ENCODE measurements at regions not wholly inside any gene's neighbourhood (a gene's known extent, or its start where the extent isn't known, plus 50 kb on each side); places are given as distances from the start of the nearest gene placed in this dataset.

- TF ChIP-seq CTCF (IDR thresholded peaks at IDR 0.05; ENCODE audit: unreplicated experiment) = no peak
- Mint-ChIP-seq H3K4me3 (ENCODE audit: unreplicated experiment) (no peak overlapping the region), H3K27ac (ENCODE audit: unreplicated experiment) (no peak overlapping the region), H3K27me3 (ENCODE audit: unreplicated experiment) (no peaks in the 10 kb centered on the region), H3K4me1 (ENCODE audit: unreplicated experiment) (no peaks in the 10 kb centered on the region), H3K9me3 (ENCODE audit: unreplicated experiment) (no peaks in the 10 kb centered on the region), H3K36me3 (ENCODE audit: low read depth, unreplicated experiment) (no peaks in the 10 kb centered on the region)
- DNase-seq (ENCODE audit: low spot score) = no peak
Observed at GRCh38 chr7:25930492-25931048, 221.4 kb upstream of the NFE2L3 start.

- H3K4me3 Mint-ChIP-seq (ENCODE audit: unreplicated experiment) = no peak overlapping the region
- no peak for DNase-seq (ENCODE audit: low spot score)
- H3K36me3 Mint-ChIP-seq (ENCODE audit: low read depth, unreplicated experiment) = no peaks in the 10 kb centered on the region
- no peaks in the 10 kb centered on the region for H3K9me3 Mint-ChIP-seq (ENCODE audit: unreplicated experiment)
- H3K27ac Mint-ChIP-seq (ENCODE audit: unreplicated experiment) = no peak overlapping the region
- no peaks in the 10 kb centered on the region for H3K27me3 Mint-ChIP-seq (ENCODE audit: unreplicated experiment)
- H3K4me1 Mint-ChIP-seq (ENCODE audit: unreplicated experiment) = no peaks in the 10 kb centered on the region
- TF ChIP-seq CTCF (IDR thresholded peaks at IDR 0.05; ENCODE audit: unreplicated experiment) = no peak
Observed at GRCh38 chr7:25931156-25931555, 220.8 kb upstream of the NFE2L3 start.

GRCh38 chr7:25933921-25934320, 218.1 kb upstream of the NFE2L3 start:
- no peaks in the 10 kb centered on the region for H3K9me3 Mint-ChIP-seq (ENCODE audit: unreplicated experiment)
- no peak overlapping the region for H3K27ac Mint-ChIP-seq (ENCODE audit: unreplicated experiment)
- no peaks in the 10 kb centered on the region for H3K4me1 Mint-ChIP-seq (ENCODE audit: unreplicated experiment)
- H3K27me3 Mint-ChIP-seq (ENCODE audit: unreplicated experiment) = no peaks in the 10 kb centered on the region
- no peak for DNase-seq (ENCODE audit: low spot score)
- TF ChIP-seq CTCF (IDR thresholded peaks at IDR 0.05; ENCODE audit: unreplicated experiment) = no peak
- H3K36me3 Mint-ChIP-seq (ENCODE audit: low read depth, unreplicated experiment) = no peaks in the 10 kb centered on the region
- no peak overlapping the region for H3K4me3 Mint-ChIP-seq (ENCODE audit: unreplicated experiment)

- Mint-ChIP-seq H3K9me3 (ENCODE audit: unreplicated experiment) (no peaks in the 10 kb centered on the region), H3K36me3 (ENCODE audit: low read depth, unreplicated experiment) (no peaks in the 10 kb centered on the region), H3K4me3 (ENCODE audit: unreplicated experiment) (no peak overlapping the region), H3K4me1 (ENCODE audit: unreplicated experiment) (peaks cover 10% of the 10 kb centered on the region), H3K27me3 (ENCODE audit: unreplicated experiment) (no peaks in the 10 kb centered on the region), H3K27ac (ENCODE audit: unreplicated experiment) (no peak overlapping the region)
- DNase-seq (ENCODE audit: low spot score) = no peak
- no peak for TF ChIP-seq CTCF (IDR thresholded peaks at IDR 0.05; ENCODE audit: unreplicated experiment)
Observed at GRCh38 chr7:25940086-25940906, 211.7 kb upstream of the NFE2L3 start.
